NCI-H146 treated with DMSO at 0.1 percent for 48 hours (cell line): ENCODE measurements at regions not wholly inside any gene's neighbourhood (a gene's known extent, or its start where the extent isn't known, plus 50 kb on each side); places are given as distances from the start of the nearest gene placed in this dataset.
"Not testable (repeated sequence)": the region's sequence is repeated elsewhere in the genome, so short reads cannot be mapped to it uniquely, and the experiment has no call there.

ENCODE experiments used
- DNase-seq: peaks from one replicate; lab custom pipeline; 2025; ENCODE audit not compliant: unreplicated experiment; lab: John Stamatoyannopoulos, UW

DNA sequence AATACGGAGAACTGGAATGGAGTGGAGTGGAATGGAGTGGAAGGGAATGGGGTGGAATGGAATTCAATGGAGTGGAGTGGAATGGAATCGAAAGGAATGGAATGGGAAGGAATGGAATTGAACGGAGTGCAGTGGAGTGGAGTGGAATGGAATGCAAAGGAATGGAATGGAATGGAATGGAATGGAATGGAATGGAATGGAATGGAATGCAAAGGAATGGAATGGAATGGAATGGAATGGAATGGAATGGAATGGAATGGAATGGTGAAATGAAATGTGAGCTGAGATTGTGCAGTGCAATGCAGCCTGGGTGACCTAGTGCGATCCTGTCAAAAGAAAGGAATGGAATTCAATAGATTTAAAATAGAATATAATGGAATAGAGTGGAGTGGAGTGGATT is 357.3 kb upstream of the WSB1 start:
- not testable (repeated sequence) for DNase-seq

DNA sequence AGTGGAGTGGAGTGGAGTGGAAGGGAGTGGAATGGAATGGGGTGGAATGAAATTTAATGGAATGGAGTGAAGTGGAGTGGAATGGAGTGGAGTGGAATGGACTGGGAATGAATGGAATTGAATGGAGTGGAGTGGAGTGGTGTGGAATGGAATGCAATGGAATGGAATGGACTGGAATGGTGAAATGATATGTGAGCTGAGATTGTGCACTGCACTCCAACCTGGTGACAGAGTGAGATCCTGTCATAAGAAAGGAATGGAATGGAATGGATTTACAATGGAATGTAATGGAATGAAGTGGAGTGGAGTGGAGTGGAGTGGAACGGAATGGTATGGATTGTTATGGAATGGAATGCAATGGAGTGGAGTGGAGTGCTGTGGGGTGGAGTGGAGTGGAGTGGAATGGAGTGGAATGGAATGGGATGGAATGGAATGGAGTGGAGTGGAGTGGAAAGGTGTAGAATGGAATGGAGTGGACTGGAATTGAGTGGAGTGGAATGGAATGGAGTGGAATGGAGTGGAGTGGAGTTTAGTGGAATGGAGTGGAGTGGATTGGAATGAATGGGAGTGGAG is 356.1 kb upstream of the WSB1 start:
- DNase-seq: not testable (repeated sequence)

DNA sequence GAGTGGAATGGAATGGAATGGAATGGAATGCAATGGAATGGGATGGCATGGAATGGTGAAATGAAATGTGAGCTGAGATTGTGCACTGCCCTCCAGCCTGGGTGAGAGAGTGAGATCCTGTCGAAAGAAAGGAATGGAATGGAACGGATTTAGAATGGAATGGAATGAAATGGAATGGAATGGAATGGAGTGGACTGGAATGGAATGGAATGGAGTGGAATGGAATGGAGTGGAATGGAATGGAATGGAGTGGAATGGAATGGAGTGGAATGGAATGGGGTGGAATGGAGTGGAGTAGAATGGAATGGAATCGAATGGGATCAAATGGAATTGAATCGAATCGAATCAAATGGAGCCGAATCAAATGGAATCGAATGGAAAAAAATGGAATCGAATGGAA is 354.2 kb upstream of the WSB1 start:
- DNase-seq: not testable (repeated sequence)

DNA sequence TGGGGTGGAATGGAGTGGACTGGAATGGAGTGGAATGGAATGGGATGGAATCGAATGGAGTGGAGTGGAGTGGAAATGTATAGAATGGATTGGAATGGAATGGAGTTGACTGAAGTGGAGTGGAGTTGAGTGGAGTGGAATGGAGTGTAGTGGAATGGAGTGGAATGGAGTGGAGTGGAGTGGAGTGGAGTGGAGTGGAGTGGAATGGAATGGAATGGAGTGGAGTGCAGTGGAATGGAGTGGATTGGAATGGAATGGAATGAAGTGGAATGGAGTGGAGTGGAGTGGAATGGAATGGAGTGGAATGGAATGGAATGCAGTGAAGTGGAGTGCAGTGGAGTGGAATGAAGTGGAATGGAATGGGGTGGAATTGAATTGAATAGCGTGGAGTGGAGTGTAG is 353.3 kb upstream of the WSB1 start:
- DNase-seq: not testable (repeated sequence)

DNA sequence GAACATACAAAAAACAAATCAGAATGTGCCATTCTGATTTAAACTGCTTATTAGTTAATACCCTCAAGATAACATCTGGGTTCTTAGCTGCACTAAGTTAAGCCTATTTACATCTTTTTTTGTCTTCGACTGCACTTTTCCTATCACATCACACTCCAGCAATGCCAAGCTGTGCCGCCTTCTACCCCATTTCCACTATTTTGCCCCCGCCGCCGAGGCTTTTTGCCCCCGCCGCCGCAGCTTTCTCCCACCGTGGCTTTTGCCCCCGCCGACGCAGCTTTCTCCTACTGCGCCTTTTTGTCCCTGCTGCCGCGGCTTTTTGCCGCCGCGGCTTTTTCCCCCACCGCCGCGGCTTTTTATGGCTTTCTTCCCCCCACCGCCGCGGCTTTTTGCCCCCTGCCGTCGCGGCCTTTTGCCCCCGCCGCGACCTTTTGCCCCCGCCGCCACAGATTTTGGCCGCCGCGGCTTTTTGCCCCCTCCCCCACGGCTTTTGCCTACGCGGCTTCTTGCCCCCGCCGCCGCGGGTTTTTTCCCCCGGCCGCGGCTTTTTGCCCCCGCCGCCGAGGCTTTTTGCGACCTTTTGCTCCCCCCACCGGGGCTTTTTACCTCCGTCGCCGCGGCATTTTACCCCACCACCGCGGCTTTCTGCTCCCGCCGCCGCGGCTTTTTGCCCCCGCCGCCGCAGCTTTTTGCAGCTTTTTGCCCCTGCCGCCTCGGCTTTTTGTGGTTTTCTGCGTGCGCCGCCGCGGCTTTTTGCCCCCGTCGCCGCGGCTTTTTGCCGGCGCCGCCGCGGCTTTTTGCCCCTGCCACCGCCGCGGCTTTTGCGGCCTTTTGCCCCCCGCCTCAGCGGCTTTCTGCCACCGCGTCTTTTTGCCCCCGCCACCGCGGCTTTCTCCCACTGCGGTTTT is 331.4 kb upstream of the WSB1 start:
- no peak for DNase-seq

DNA sequence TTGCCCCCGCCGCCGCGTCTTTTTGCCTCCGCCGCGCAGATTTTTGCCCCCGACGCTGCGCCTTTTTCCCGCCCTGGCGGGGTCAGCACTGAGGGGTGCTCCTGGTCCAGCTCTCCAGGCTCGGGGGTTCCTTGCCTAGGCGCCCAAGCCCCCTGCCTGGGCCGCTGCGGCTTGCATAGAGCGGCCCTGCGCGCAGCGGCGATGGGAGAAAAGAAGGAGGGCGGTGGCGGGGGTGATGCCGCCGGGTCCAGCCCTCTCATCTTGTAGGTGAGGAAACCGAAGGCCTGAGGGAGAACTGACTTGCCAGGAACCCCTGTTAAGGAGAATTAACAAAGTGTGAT is 330.8 kb upstream of the WSB1 start:
- DNase-seq: no peak

DNA sequence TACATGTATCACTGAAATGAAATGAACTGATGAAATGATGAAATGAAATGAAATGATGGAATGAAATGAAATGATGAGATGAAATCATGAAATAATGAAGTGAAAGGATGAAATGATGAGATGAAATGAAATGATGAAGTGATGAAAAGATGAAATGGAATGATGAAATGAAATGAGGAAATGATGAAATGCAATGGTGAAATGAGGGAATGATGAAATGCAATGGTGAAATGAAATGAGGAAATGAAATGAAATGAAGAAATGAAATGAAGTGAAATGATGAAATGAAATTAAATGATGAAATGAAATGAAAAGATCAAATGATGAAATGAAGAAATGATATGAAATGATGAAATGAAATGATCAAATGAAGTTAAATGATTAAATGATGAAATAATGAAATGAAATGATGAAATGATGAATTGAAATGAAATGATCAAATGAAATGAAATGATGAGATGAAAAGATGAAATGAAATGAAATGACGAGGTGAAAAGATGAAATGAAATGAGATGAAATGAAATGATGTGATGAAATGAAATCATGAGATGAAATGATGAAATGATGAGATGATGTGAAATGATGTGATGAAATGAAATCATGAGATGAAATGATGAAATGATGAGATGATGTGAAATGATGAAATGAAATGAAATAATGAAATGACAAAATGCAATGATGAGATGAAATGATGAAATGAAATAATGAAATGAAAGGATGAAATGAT is 327.9 kb upstream of the WSB1 start:
- DNase-seq: not testable (repeated sequence)

DNA sequence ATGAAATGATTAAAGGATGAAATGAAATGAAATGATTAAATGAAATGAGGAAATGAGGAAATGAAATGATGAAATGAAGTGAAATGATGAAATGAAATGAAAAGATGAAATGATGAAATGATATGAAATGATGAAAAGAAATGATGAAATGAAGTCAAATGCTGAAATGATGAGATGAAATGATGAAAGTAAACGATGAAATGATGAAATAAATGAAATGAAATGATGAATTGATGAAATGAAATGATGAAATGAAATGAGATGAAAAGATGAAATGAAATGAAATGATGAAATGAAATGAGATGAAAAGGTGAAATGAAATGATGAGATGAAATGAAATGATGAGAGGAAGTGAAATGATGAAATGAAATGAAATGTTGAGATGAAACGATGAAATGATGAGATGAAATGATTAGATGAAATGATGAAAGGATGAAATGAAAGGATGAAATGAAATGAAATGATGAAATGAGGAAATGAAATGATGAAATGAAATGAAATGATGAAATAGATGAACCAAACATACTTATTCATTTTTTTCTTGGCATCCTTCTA is 327.2 kb upstream of the WSB1 start:
- not testable (repeated sequence) for DNase-seq

DNA sequence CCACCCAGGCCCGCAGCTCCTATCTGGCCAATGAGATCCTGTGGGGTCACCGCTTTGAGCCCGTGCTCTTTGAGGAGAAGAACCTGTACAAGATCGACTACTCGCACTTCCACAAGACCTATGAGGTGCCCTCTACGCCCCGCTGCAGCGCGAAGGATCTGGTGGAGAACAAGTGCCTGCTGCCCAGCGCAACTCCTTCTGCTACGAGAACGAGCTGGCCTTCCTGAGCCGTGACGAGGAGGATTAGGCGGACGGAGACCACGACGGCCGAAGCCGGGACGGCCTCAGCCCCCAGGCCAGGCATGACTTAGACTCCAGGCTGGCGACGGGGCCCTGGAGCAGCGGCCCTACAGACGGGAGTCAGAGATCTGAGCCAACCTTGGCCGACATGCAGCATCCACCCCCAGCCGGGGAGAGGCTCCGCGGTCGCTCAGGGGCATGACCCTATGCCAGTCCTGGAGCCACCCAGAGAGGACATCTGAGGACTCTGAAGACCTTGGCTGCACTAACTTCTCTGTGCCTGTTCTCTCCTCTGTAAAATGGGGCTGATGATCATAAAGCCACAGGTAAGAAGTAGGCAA is 312.0 kb upstream of the WSB1 start:
- DNase-seq: not testable (repeated sequence)

DNA sequence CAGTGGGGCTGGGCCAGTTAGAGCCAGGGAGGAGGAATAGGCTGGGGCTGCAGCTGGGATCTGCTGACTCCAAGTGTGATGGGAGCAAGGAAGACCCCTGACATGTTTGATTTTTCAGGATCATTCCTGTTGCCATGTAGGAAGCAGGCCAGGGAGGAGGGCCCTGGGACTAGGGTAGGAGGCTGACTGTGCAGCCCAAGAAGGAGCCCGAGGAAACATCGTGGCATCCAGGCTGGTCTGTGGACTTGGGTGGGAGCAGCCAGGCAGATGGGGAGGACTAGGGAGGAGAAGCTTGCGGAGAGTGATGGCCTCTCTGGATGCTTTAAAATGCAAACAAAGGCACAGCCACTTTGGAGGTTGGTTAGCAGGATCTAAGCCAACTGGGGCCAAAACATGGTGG is 311.4 kb upstream of the WSB1 start:
- not testable (repeated sequence) for DNase-seq

DNA sequence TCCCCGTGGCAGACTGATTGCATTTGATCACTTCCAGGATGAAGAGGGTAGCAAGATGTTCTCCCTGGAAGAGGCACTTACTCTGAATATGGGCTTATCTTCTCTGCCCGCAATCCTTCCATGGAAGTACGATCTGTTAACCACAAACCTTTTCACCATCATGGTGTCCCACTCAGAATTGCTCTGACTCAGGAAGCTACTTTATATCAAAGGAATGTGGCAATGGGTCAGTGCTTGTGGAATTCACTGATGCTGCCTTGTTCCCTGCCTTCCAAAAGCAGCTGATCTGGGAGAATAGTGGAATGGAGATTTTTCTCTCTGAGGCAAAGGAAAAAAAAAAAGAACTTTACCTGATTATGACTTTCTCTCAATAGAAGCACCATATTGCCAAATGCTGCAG is 306.1 kb upstream of the WSB1 start:
- DNase-seq: not testable (repeated sequence)

DNA sequence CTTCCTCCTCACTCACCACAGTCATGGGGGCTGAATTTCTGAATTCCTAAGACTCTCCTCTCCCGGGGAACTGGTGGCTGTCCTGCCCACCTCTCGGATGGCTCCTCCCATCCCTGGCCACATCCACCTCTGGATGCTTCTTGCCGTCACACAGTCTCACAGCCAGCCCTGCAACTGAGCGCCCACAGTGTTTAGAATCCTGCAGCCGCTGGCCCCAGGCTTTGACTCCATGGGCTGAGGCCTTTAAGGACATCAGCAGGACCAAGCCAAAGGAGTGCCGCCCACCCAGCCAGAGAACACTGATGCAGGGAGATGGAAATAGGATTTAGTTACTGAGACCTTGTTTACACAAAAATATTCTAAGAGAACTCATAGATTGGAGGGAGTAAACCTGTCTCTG is 299.3 kb upstream of the WSB1 start:
- not testable (repeated sequence) for DNase-seq

DNA sequence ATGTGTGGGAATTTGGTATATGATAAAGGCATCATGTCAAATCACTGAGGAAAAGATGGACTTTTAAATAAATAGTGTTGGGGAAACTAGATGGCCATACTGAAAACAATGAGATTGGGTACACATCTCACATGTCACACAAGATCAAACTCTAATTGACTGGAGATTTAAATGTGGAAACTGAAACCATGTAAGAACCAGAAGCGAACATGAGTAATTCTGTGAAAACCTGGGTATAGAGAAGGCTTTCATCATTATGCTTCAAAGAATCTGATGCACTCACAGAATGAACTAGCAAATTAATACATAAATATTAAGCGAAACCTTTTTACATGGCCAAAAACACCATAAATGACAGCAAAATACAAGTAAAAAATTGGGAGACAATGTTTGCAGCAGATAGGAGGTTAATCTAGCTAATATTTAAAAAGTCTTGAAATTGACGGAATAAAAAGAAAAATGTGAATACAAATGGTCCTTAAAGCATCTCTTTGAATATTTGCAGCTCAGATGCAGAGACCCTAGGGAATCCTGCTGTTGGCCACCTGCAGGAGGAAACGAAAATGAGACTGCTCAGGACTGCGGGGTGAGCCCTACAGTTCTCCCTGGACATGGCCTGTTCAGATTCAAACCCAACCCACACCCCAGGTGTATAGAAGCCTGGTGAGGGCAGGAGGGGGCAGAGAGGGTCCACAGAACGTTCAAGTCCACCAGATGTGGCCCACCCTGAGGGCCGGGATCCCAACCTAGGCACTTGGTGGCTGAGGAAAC is 297.6 kb upstream of the WSB1 start:
- DNase-seq: not testable (repeated sequence)

DNA sequence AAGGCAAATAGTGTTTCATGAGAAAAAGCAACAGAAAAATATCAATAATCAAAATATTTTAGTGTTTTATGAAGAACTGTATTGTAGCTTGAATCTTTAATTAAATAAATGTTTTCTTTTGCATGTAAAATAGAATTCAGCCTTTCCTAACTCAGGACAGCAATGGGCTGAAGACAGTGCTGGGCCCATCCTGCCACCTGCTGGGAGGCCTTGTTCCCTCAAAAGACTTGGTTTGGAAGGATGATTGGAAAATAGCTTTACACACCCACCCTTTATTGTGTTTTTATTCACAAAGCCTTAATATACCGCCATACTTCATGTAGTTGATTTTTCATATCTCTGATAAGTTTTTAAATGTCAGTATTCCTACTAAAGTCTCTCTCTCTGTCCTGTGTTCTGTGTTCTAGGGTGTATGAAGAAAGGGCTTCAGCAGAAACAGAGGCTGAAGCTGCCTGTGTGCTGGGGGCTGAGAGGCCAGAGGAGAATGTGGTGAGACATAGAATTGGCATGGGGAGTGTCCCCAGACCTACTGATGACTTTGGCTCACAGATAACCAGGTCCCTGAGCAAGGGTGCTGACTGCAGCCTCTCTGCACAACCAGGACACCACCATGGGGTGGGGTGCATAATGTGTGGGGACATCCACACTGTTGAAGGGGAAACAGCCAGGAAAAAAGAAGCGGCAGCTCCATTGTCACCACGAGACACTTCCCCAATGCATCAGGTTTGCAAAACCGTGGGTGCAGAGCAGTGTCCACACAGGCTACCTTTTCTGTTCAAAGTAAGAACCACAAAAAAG is 286.0 kb upstream of the WSB1 start:
- not testable (repeated sequence) for DNase-seq

DNA sequence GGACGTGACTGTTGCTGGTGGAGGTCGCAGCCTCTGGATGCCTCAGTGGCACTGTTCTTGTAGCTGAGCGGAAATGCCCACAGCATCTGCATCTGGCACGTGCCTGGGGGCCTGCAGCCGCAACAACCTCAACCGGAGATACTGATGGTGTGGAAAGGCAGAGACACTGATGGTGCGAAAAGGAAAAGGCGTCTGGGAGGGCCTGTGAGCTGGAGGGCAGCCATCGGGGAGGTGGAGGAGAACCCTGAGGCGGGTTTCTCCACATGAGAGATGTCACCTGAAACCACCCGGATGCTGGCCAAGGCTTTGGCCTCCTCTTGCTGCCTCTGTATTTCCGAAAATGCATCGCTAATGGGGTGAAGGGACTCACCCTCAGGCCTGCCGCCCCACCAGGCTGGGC is 284.8 kb upstream of the WSB1 start:
- no peak for DNase-seq

DNA sequence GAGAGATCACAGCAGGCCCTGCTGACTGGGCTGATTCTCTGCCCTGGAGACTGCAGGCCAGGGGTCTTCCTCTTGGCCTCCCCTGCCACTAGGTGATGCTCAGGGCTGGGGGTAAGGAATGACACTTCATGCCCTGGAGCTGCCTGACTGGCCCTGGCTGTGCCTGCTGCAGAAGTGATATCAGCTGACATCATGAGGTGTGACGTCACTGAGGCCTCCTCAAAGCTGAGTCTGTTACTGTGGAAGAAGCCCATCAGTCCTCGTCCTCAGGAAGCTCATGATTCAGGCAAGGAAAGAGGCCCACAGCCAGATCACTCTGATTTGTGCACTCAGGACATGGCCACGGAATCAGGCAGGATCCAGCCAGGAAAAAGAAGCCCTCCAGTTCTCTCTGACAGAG is 283.8 kb upstream of the WSB1 start:
- not testable (repeated sequence) for DNase-seq

DNA sequence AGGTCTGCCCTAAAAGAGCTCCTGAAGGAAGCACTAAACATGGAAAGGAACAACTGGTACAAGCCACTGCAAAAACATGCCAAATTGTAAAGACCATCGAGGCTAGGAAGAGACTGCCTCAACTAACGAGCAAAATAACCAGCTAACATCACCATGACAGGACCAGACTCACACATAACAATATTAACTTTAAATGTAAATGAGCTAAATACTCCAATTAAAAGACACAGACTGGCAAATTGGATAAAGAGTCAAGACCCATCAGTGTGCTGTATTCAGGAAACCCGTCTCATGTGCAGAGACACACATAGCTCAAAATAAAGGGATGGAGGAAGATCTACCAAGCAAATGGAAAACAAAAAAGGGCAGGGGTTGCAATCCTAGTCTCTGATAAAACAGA is 263.4 kb upstream of the WSB1 start:
- not testable (repeated sequence) for DNase-seq

DNA sequence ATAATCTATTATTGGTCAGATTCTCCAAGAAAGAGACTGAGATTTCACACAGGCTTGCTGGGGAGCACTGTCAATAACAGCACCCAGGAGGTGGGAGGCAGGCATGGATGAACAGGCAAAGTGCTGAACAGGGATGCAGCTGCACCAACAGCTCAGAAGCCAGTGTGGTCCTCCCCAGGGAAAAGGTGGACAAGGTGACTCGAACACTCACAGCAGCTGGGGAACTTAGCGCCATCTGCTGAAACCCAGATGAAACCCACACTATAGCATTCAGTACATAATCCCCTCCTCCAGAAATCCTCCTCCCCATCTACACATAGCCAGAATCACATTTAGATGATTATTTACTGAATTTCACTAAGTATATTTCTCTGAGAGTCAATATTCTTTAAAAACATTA is 255.2 kb upstream of the WSB1 start:
- DNase-seq: no peak

DNA sequence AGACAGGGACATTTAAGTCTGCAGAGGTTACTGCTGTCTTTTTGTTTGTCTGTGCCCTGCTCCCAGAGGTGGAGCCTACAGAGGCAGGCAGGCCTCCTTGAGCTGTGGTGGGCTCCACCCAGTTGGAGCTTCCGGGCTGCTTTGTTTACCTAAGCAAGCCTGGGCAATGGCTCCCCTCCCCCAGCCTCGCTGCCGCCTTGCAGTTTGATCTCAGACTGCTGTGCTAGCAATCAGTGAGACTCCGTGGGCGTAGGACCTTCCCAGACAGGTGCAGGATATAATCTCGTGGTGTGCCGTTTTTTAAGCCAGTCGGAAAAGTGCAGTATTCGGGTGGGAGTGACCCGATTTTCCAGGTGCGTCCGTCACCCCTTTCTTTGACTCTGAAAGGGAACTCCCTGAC is 248.9 kb upstream of the WSB1 start:
- not testable (repeated sequence) for DNase-seq
